CD14-positive monocyte (primary cell): ENCODE measurements at regions not wholly inside any gene's neighbourhood (a gene's known extent, or its start where the extent isn't known, plus 50 kb on each side); places are given as distances from the start of the nearest gene placed in this dataset.
"Not testable (repeated sequence)": the region's sequence is repeated elsewhere in the genome, so short reads cannot be mapped to it uniquely, and the experiment has no call there.

ENCODE experiments used
- DNase-seq, 3 donors: peaks; one replicate each; pipeline ENCODE4 v3.0.0-alpha.2; 2011 to 2022
- H2AFZ ChIP-seq: 2 replicates; pipeline ENCODE4 v1.6.0; 2012; ENCODE audit warnings: mild to moderate bottlenecking, low read depth, low read length, inconsistent platforms; ENCODE audit not compliant: insufficient read depth, poor library complexity, severe bottlenecking
- H3K27ac ChIP-seq, 2 donors: 1 replicate in 1 of 2; 2 replicates in 1 of 2; pipeline ENCODE4 v1.5.1; 2012 to 2013; ENCODE audit warnings: low read length in 2 of 2, control low read depth in 1 of 2, inconsistent platforms in 1 of 2, low read depth in 1 of 2, mild to moderate bottlenecking in 1 of 2
- H3K27me3 ChIP-seq, 2 donors: one replicate each; pipeline versions ENCODE4 v1.6.0 to v1.6.1; 2011 to 2013; ENCODE audit warnings: low read length in 2 of 2; ENCODE audit not compliant: control insufficient read depth in 2 of 2, insufficient read depth in 2 of 2
- H3K36me3 ChIP-seq, 2 donors: replicated peaks in 1 of 2; 1 replicate in 1 of 2; 2 replicates in 1 of 2; pipeline versions ENCODE4 v1.5.1 to v1.6.1; 2012 to 2013; ENCODE audit warnings: low read length in 2 of 2, control low read depth in 1 of 2, inconsistent platforms in 1 of 2, mild to moderate bottlenecking in 1 of 2; ENCODE audit not compliant: insufficient read depth in 2 of 2, control insufficient read depth in 1 of 2
- H3K4me1 ChIP-seq, 2 donors: 1 replicate in 1 of 2; 2 replicates in 1 of 2; pipeline versions ENCODE4 v1.5.1 to v1.6.1; 2012 to 2013; ENCODE audit warnings: low read length in 2 of 2, control low read depth in 1 of 2, inconsistent platforms in 1 of 2, mild to moderate bottlenecking in 1 of 2, moderate library complexity in 1 of 2; ENCODE audit not compliant: insufficient read depth in 2 of 2, control insufficient read depth in 1 of 2
- H3K4me2 ChIP-seq: replicated peaks from 2 replicates; pipeline ENCODE3; 2012; ENCODE audit warnings: low read length, moderate library complexity, mild to moderate bottlenecking; ENCODE audit not compliant: poor library complexity, severe bottlenecking; ENCODE audit errors: extremely low read depth
- H3K4me3 ChIP-seq, 3 experiments: fragments of 200-600 bp in 1 of 3; sonication (generic) in 1 of 3; replicated peaks in 1 of 3; 1 replicate in 2 of 3; 2 replicates in 1 of 3; pipeline ENCODE4 v1.5.1; 2011 to 2013; ENCODE audit warnings: low read length in 3 of 3, mild to moderate bottlenecking in 3 of 3, control low read depth in 2 of 3, low read depth in 2 of 3, inconsistent platforms in 1 of 3, moderate library complexity in 1 of 3
- H3K79me2 ChIP-seq: 2 replicates; pipeline ENCODE4 v1.6.0; 2012; ENCODE audit warnings: mild to moderate bottlenecking, control low read depth, inconsistent platforms, low read length, moderate library complexity; ENCODE audit not compliant: insufficient read depth
- H3K9ac ChIP-seq: 2 replicates; pipeline ENCODE4 v1.6.0; 2017; ENCODE audit warnings: low read length, mild to moderate bottlenecking; ENCODE audit not compliant: insufficient read depth, poor library complexity, severe bottlenecking
- H3K9me3 ChIP-seq, 2 donors: replicated peaks in 1 of 2; 1 replicate in 1 of 2; 2 replicates in 1 of 2; pipeline versions ENCODE4 v1.5.1 to v1.6.1; 2012 to 2013; ENCODE audit warnings: low read length in 2 of 2, control low read depth in 1 of 2; ENCODE audit not compliant: control insufficient read depth in 1 of 2, insufficient read depth in 1 of 2
- H4K20me1 ChIP-seq: 2 replicates; pipeline ENCODE4 v1.6.0; 2012; ENCODE audit warnings: mild to moderate bottlenecking, low read length, control low read depth, moderate library complexity; ENCODE audit not compliant: insufficient read depth
- H3K27ac Mint-ChIP-seq, 7 donors: one replicate each; pipeline ENCODE4 v1.8.0; 2020; ENCODE audit warnings: mild to moderate bottlenecking in 7 of 7, mixed read lengths in 7 of 7, moderate library complexity in 6 of 7, inconsistent platforms in 2 of 7
- H3K27me3 Mint-ChIP-seq, 3 donors: one replicate each; pipeline ENCODE4 v1.8.0; 2021 to 2022; ENCODE audit warnings: low read depth in 3 of 3, mild to moderate bottlenecking in 3 of 3, mixed read lengths in 3 of 3, moderate library complexity in 3 of 3, inconsistent platforms in 1 of 3
- H3K36me3 Mint-ChIP-seq, 2 donors: one replicate each; pipeline ENCODE4 v1.8.0; 2020; ENCODE audit warnings: mixed read lengths in 2 of 2, inconsistent platforms in 1 of 2, mild to moderate bottlenecking in 1 of 2
- H3K4me1 Mint-ChIP-seq: one replicate; pipeline ENCODE4 v1.8.0; 2020; ENCODE audit warnings: mild to moderate bottlenecking, mixed read lengths
- H3K4me3 Mint-ChIP-seq, 2 donors: one replicate each; pipeline ENCODE4 v1.8.0; 2020; ENCODE audit warnings: mild to moderate bottlenecking in 2 of 2, mixed read lengths in 2 of 2, moderate library complexity in 1 of 2
- H3K9me3 Mint-ChIP-seq, 7 donors: one replicate each; pipeline ENCODE4 v1.8.0; 2020 to 2022; ENCODE audit warnings: mixed read lengths in 7 of 7, mild to moderate bottlenecking in 6 of 7, moderate library complexity in 6 of 7, inconsistent platforms in 2 of 7
- CTCF ChIP-seq: fragments of 200-600 bp; IDR thresholded peaks from one replicate; pipeline ENCODE4 v1.8.0; 2022; ENCODE audit warnings: antibody characterized with exemption, mild to moderate bottlenecking
- WGBS: methylation state at CpG from one replicate; pipeline ENCODE4 v1.1.5; 2013; ENCODE audit warnings: missing lambda C conversion rate; ENCODE audit not compliant: insufficient coverage; 5-methylcytosine and 5-hydroxymethylcytosine counted together
- intact Hi-C, 2 donors: fragments of 100-400 bp; cut with micrococcal nuclease; formaldehyde crosslinking; loops; one replicate each; pipeline versions ENCODE4 v1.15.0 to v1.15.1; 2023

GRCh38 chr9:102237094-102237493 lies 498.6 kb upstream of the GRIN3A start:
- intact Hi-C loops, result no loop called here
- no peaks in the 10 kb centered on the region for H3K4me1 ChIP-seq
- no CpG with 5 or more reads among the region's 1 CpG for WGBS

GRCh38 chr9:102227416-102227815 lies 489.0 kb upstream of the GRIN3A start:
- H3K79me2 ChIP-seq, intact Hi-C loops, H3K4me3 ChIP-seq, H3K9ac ChIP-seq, H3K36me3 Mint-ChIP-seq, H3K9me3 ChIP-seq, H4K20me1 ChIP-seq, H3K4me3 Mint-ChIP-seq, H2AFZ ChIP-seq, H3K27ac Mint-ChIP-seq, H3K9me3 Mint-ChIP-seq, H3K4me2 ChIP-seq, H3K27me3 Mint-ChIP-seq, H3K27ac ChIP-seq, DNase-seq, H3K27me3 ChIP-seq, H3K4me1 ChIP-seq, H3K4me1 Mint-ChIP-seq, H3K36me3 ChIP-seq: not testable (repeated sequence)
- WGBS, result 87% methylated on average over 3 of the region's 4 CpGs

More at GRCh38 chr9:102237094-102237493, 498.6 kb upstream of the GRIN3A start:
- Histone ChIP-seq H3K4me3 (no peak overlapping the region), H3K79me2 (no peaks in the 10 kb centered on the region), H3K4me2 (no peak overlapping the region), H3K27me3 (no peaks in the 10 kb centered on the region), H2AFZ (no peak overlapping the region), H3K9me3 (peaks cover 0 to 3% of the 10 kb centered on the region in 2 donors), H4K20me1 (no peaks in the 10 kb centered on the region), H3K36me3 (no peaks in the 10 kb centered on the region), H3K27ac (no peak overlapping the region), H3K9ac (no peak overlapping the region)
- Mint-ChIP-seq H3K9me3 (peaks cover 0 to 7% (median 0%) of the 10 kb centered on the region in 7 donors), H3K27ac (no peak overlapping the region), H3K36me3 (no peaks in the 10 kb centered on the region), H3K4me1 (peaks cover 3% of the 10 kb centered on the region), H3K27me3 (peaks cover 0 to 1% (median 0%) of the 10 kb centered on the region in 3 donors), H3K4me3 (no peak overlapping the region)
- no peak for DNase-seq
- no peak for TF ChIP-seq CTCF
